Neural cell (in vitro differentiated cells): ENCODE measurements at regions not wholly inside any gene's neighbourhood (a gene's known extent, or its start where the extent isn't known, plus 50 kb on each side); places are given as distances from the start of the nearest gene placed in this dataset.

Source experiments
- H2AFZ ChIP-seq: fragments of 200-600, 300-800 bp; sonication (generic), shearing (Covaris generic); 2 replicates; pipeline ENCODE4 v1.6.0; 2014; ENCODE audit warnings: low read depth, mild to moderate bottlenecking, antibody characterized with exemption, low read length, moderate library complexity
- H3F3A ChIP-seq: fragments of 200-600 bp; shearing (Covaris generic); 2 replicates; pipeline ENCODE4 v1.6.1; 2016; ENCODE audit warnings: mild to moderate bottlenecking, moderate library complexity, mixed read lengths, antibody characterized with exemption, low read length; ENCODE audit not compliant: insufficient read depth, poor library complexity, severe bottlenecking
- H3K27ac ChIP-seq: fragments of 200-600, 300-800 bp; sonication (generic), shearing (Covaris generic); 2 replicates; pipeline ENCODE4 v1.5.1; 2014; ENCODE audit warnings: mild to moderate bottlenecking, low read length, moderate library complexity
- H3K27me3 ChIP-seq: fragments of 300-800, 200-600 bp; sonication (generic), shearing (Covaris generic); 2 replicates; pipeline ENCODE4 v1.6.0; 2014; ENCODE audit warnings: mild to moderate bottlenecking, low read depth, low read length, moderate library complexity; ENCODE audit not compliant: insufficient read depth
- H3K36me3 ChIP-seq: fragments of 300-800, 200-600 bp; sonication (generic), shearing (Covaris generic); 2 replicates; pipeline ENCODE4 v1.5.1; 2014; ENCODE audit warnings: mild to moderate bottlenecking, antibody characterized with exemption, low read length, moderate library complexity; ENCODE audit not compliant: insufficient read depth
- H3K4me2 ChIP-seq: fragments of 300-800, 200-600 bp; sonication (generic), shearing (Covaris generic); 2 replicates; pipeline ENCODE4 v1.6.0; 2014; ENCODE audit warnings: mild to moderate bottlenecking, low read length
- H3K4me3 ChIP-seq: fragments of 300-800, 200-600 bp; sonication (generic), shearing (Covaris generic); 2 replicates; pipeline ENCODE4 v1.5.1; 2014; ENCODE audit warnings: mild to moderate bottlenecking, low read length, moderate library complexity
- H3K79me2 ChIP-seq: fragments of 200-600 bp; shearing (Covaris generic); replicated peaks from 2 replicates; pipeline ENCODE4 v1.6.0; 2014; ENCODE audit warnings: mild to moderate bottlenecking, low read length, moderate library complexity; ENCODE audit not compliant: insufficient read depth
- H3K9ac ChIP-seq: fragments of 300-800, 200-600 bp; sonication (generic), shearing (Covaris generic); 2 replicates; pipeline ENCODE4 v1.6.1; 2016; ENCODE audit warnings: mild to moderate bottlenecking, low read length, mixed read lengths
- H3K9me2 ChIP-seq: fragments of 200-600 bp; shearing (Covaris generic); 2 replicates; pipeline ENCODE4 v1.6.1; 2016; ENCODE audit warnings: mild to moderate bottlenecking, low read length, mixed read lengths; ENCODE audit not compliant: insufficient read depth
- H3K9me3 ChIP-seq: fragments of 200-600, 300-800 bp; sonication (generic), shearing (Covaris generic); 2 replicates; pipeline ENCODE4 v1.6.1; 2016; ENCODE audit warnings: mild to moderate bottlenecking, mixed run types, low read length, moderate library complexity, mixed read lengths
- H4K20me1 ChIP-seq: fragments of 200-600 bp; shearing (Covaris generic); 2 replicates; pipeline ENCODE4 v1.6.1; 2016; ENCODE audit warnings: mild to moderate bottlenecking, mixed run types; ENCODE audit not compliant: insufficient read depth
- CTCF ChIP-seq: fragments of 450-650 bp; IDR thresholded peaks from 2 replicates; pipeline ENCODE4 v1.5.1; 2014; ENCODE audit warnings: antibody characterized with exemption, mild to moderate bottlenecking, moderate library complexity; ENCODE audit not compliant: poor library complexity, severe bottlenecking
- EZH2 ChIP-seq: fragments of 200-600, 300-800 bp; shearing (Covaris generic), sonication (generic); IDR thresholded peaks from 2 replicates; pipeline ENCODE4 v1.6.1; 2014; ENCODE audit warnings: antibody characterized with exemption, low read length, borderline replicate concordance, mild to moderate bottlenecking; ENCODE audit not compliant: insufficient read depth, poor library complexity, severe bottlenecking
- MXI1 ChIP-seq: fragments of 450-650 bp; conservative IDR thresholded peaks from 2 replicates; pipeline ENCODE4 v1.6.1; 2014; ENCODE audit warnings: antibody characterized with exemption, mild to moderate bottlenecking; ENCODE audit not compliant: poor library complexity, severe bottlenecking
- POLR2AphosphoS5 ChIP-seq: IDR thresholded peaks from 2 replicates; pipeline ENCODE4 v1.6.1; 2012
- RAD21 ChIP-seq: fragments of 450-650 bp; conservative IDR thresholded peaks from 2 replicates; pipeline ENCODE4 v1.6.1; 2014; ENCODE audit warnings: antibody characterized with exemption, mild to moderate bottlenecking, moderate library complexity
- REST ChIP-seq: IDR thresholded peaks from 2 replicates; pipeline ENCODE4 v1.6.1; 2012; ENCODE audit warnings: borderline replicate concordance
- SMC3 ChIP-seq: fragments of 450-650 bp; conservative IDR thresholded peaks from 2 replicates; pipeline ENCODE4 v1.6.1; 2014; ENCODE audit warnings: antibody characterized with exemption, mild to moderate bottlenecking, moderate library complexity; ENCODE audit not compliant: poor library complexity
- TAF1 ChIP-seq: IDR thresholded peaks from 2 replicates; pipeline ENCODE4 v1.6.1; 2012; ENCODE audit warnings: low read depth

- Histone ChIP-seq H3F3A (no peaks in the 10 kb centered on the region), H3K27me3 (no peaks in the 10 kb centered on the region), H3K4me2 (no peak overlapping the region), H3K9ac (no peak overlapping the region), H4K20me1 (no peaks in the 10 kb centered on the region), H3K27ac (no peak overlapping the region), H3K9me2 (no peaks in the 10 kb centered on the region), H2AFZ (no peak overlapping the region), H3K36me3 (no peaks in the 10 kb centered on the region), H3K4me3 (no peak overlapping the region), H3K9me3 (no peaks in the 10 kb centered on the region), H3K79me2 (no peaks in the 10 kb centered on the region)
- TF ChIP-seq RAD21 (no peak), SMC3 (peak; percentile 27), CTCF (peak; percentile 43)
Measured at GRCh38 chr12:59164991-59165718, 244.9 kb upstream of the LRIG3 start.

- Histone ChIP-seq H2AFZ (no peak overlapping the region), H3K9me2 (no peaks in the 10 kb centered on the region)
- no peak for TF ChIP-seq POLR2AphosphoS5
Measured at GRCh38 chr12:59164226-59164625, 243.9 kb upstream of the LRIG3 start.

GRCh38 chr12:59158681-59159080, 238.4 kb upstream of the LRIG3 start:
- no peak overlapping the region for H2AFZ ChIP-seq
- H3K4me3 ChIP-seq: no peak overlapping the region
- H3K9ac ChIP-seq: no peak overlapping the region
- H3F3A ChIP-seq: no peaks in the 10 kb centered on the region
- TF ChIP-seq REST: no peak
- no peak for TF ChIP-seq EZH2
- TF ChIP-seq RAD21: no peak
- no peak for TF ChIP-seq TAF1
- no peak for TF ChIP-seq MXI1
- no peak for TF ChIP-seq SMC3
- no peaks in the 10 kb centered on the region for H3K27me3 ChIP-seq
- H3K9me3 ChIP-seq: no peaks in the 10 kb centered on the region
- H4K20me1 ChIP-seq: no peaks in the 10 kb centered on the region
- no peaks in the 10 kb centered on the region for H3K79me2 ChIP-seq
- H3K36me3 ChIP-seq: no peaks in the 10 kb centered on the region
- no peaks in the 10 kb centered on the region for H3K9me2 ChIP-seq
- no peak overlapping the region for H3K27ac ChIP-seq
- H3K4me2 ChIP-seq: no peak overlapping the region

More at GRCh38 chr12:59164226-59164625, 243.9 kb upstream of the LRIG3 start:
- H3K4me2 ChIP-seq: no peak overlapping the region
- H3K27ac ChIP-seq: no peak overlapping the region
- H3K9me3 ChIP-seq: no peaks in the 10 kb centered on the region
- H3K79me2 ChIP-seq: no peaks in the 10 kb centered on the region
- no peaks in the 10 kb centered on the region for H3F3A ChIP-seq
- no peaks in the 10 kb centered on the region for H3K27me3 ChIP-seq
- no peak overlapping the region for H3K9ac ChIP-seq
- no peaks in the 10 kb centered on the region for H3K36me3 ChIP-seq
- H4K20me1 ChIP-seq: no peaks in the 10 kb centered on the region
- H3K4me3 ChIP-seq: no peak overlapping the region
